ENCODE measurements at regions not wholly inside any gene's neighbourhood (a gene's known extent, or its start where the extent isn't known, plus 50 kb on each side); places are given as distances from the start of the nearest gene placed in this dataset.

GRCh38 chr3:22748453-22749045 lies 454.6 kb upstream of the UBE2E2 start:
- H3K4me3 Mint-ChIP-seq: no peak overlapping the region
- H3K9me3 Mint-ChIP-seq: peaks cover 21% of the 10 kb centered on the region; the same call in 1 of the 2 replicates
- ChIA-PET POLR2A (no interaction called here), CTCF (no interaction called here)
- DNase-seq (ENCODE audit: low spot score): no peak
- no peaks in the 10 kb centered on the region for H3K27me3 Mint-ChIP-seq (ENCODE audit: low read depth)
- TF ChIP-seq, protein P1, sequence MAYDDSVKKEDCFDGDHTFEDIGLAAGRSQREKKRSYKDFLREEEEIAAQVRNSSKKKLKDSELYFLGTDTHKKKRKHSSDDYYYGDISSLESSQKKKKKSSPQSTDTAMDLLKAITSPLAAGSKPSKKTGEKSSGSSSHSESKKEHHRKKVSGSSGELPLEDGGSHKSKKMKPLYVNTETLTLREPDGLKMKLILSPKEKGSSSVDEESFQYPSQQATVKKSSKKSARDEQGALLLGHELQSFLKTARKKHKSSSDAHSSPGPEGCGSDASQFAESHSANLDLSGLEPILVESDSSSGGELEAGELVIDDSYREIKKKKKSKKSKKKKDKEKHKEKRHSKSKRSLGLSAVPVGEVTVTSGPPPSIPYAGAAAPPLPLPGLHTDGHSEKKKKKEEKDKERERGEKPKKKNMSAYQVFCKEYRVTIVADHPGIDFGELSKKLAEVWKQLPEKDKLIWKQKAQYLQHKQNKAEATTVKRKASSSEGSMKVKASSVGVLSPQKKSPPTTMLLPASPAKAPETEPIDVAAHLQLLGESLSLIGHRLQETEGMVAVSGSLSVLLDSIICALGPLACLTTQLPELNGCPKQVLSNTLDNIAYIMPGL (CRISPR knock-in tag; IDR thresholded peaks at IDR 0.05): no peak
- TF ChIP-seq PRRX2 (CRISPR knock-in tag; IDR thresholded peaks at IDR 0.05) (no peak), RELA (CRISPR knock-in tag; IDR thresholded peaks at IDR 0.05; ENCODE audit: borderline replicate concordance) (no peak), TEAD4 (CRISPR knock-in tag; IDR thresholded peaks at IDR 0.05) (no peak), NFATC4 (CRISPR knock-in tag; IDR thresholded peaks at IDR 0.05) (no peak), USF2 (CRISPR knock-in tag; IDR thresholded peaks at IDR 0.05) (no peak), ELF4 (CRISPR knock-in tag; IDR thresholded peaks at IDR 0.05; ENCODE audit: low read depth) (no peak), SMAD4 (CRISPR knock-in tag; IDR thresholded peaks at IDR 0.05) (no peak), ETV6 (CRISPR knock-in tag; IDR thresholded peaks at IDR 0.05) (no peak), ZNF416 (CRISPR knock-in tag; IDR thresholded peaks at IDR 0.05) (no peak), NR2C2 (CRISPR knock-in tag; IDR thresholded peaks at IDR 0.05) (no peak), ATF2 (CRISPR knock-in tag; IDR thresholded peaks at IDR 0.05; ENCODE audit: borderline replicate concordance, low read depth) (no peak)
- TF ChIP-seq, protein P2, sequence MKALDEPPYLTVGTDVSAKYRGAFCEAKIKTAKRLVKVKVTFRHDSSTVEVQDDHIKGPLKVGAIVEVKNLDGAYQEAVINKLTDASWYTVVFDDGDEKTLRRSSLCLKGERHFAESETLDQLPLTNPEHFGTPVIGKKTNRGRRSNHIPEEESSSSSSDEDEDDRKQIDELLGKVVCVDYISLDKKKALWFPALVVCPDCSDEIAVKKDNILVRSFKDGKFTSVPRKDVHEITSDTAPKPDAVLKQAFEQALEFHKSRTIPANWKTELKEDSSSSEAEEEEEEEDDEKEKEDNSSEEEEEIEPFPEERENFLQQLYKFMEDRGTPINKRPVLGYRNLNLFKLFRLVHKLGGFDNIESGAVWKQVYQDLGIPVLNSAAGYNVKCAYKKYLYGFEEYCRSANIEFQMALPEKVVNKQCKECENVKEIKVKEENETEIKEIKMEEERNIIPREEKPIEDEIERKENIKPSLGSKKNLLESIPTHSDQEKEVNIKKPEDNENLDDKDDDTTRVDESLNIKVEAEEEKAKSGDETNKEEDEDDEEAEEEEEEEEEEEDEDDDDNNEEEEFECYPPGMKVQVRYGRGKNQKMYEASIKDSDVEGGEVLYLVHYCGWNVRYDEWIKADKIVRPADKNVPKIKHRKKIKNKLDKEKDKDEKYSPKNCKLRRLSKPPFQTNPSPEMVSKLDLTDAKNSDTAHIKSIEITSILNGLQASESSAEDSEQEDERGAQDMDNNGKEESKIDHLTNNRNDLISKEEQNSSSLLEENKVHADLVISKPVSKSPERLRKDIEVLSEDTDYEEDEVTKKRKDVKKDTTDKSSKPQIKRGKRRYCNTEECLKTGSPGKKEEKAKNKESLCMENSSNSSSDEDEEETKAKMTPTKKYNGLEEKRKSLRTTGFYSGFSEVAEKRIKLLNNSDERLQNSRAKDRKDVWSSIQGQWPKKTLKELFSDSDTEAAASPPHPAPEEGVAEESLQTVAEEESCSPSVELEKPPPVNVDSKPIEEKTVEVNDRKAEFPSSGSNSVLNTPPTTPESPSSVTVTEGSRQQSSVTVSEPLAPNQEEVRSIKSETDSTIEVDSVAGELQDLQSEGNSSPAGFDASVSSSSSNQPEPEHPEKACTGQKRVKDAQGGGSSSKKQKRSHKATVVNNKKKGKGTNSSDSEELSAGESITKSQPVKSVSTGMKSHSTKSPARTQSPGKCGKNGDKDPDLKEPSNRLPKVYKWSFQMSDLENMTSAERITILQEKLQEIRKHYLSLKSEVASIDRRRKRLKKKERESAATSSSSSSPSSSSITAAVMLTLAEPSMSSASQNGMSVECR (CRISPR knock-in tag; IDR thresholded peaks at IDR 0.05; ENCODE audit: borderline replicate concordance): no peak
- TF ChIP-seq, protein P3, sequence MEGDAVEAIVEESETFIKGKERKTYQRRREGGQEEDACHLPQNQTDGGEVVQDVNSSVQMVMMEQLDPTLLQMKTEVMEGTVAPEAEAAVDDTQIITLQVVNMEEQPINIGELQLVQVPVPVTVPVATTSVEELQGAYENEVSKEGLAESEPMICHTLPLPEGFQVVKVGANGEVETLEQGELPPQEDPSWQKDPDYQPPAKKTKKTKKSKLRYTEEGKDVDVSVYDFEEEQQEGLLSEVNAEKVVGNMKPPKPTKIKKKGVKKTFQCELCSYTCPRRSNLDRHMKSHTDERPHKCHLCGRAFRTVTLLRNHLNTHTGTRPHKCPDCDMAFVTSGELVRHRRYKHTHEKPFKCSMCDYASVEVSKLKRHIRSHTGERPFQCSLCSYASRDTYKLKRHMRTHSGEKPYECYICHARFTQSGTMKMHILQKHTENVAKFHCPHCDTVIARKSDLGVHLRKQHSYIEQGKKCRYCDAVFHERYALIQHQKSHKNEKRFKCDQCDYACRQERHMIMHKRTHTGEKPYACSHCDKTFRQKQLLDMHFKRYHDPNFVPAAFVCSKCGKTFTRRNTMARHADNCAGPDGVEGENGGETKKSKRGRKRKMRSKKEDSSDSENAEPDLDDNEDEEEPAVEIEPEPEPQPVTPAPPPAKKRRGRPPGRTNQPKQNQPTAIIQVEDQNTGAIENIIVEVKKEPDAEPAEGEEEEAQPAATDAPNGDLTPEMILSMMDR (IDR thresholded peaks at IDR 0.05): no peak
- TF ChIP-seq, protein P4, sequence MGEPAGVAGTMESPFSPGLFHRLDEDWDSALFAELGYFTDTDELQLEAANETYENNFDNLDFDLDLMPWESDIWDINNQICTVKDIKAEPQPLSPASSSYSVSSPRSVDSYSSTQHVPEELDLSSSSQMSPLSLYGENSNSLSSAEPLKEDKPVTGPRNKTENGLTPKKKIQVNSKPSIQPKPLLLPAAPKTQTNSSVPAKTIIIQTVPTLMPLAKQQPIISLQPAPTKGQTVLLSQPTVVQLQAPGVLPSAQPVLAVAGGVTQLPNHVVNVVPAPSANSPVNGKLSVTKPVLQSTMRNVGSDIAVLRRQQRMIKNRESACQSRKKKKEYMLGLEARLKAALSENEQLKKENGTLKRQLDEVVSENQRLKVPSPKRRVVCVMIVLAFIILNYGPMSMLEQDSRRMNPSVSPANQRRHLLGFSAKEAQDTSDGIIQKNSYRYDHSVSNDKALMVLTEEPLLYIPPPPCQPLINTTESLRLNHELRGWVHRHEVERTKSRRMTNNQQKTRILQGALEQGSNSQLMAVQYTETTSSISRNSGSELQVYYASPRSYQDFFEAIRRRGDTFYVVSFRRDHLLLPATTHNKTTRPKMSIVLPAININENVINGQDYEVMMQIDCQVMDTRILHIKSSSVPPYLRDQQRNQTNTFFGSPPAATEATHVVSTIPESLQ (CRISPR knock-in tag; IDR thresholded peaks at IDR 0.05): no peak
- TF ChIP-seq, protein P5, sequence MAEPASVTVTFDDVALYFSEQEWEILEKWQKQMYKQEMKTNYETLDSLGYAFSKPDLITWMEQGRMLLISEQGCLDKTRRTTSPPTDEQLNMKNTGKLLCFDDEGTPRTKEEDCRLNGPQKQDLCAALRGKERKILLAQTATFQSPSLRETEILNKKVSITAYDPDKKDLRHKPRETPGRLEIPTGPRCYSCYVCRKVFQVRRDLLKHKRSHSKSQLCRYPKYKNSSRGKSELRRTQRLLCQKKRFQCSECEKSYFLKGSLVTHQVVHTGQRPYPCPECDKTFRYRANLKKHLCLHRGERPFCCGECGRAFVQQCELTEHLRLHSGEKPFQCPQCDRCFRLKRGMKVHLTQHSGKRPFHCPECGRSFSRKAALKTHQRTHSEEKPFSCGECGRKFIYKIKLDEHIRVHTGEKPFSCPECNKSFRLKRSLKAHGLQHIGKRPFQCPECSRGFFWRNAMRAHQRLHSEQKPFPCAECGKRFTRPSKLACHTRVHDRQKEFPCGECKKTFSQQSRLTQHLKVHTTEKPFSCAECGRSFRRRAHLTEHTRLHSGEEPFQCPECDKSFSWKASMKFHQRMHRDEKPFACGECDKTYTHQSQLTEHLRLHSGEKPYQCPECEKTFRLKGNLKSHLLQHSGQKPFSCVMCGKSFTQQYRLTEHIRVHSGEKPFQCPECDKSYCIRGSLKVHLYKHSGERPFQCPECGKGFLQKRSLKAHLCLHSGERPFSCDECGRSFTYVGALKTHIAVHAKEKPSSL (CRISPR knock-in tag; conservative IDR thresholded peaks at IDR 0.05): no peak
- ATAC-seq: no peak
- no peaks in the 10 kb centered on the region for H3K36me3 Mint-ChIP-seq
- H3K27ac Mint-ChIP-seq: no peak overlapping the region
- H3K4me1 Mint-ChIP-seq: peaks cover 6% of the 10 kb centered on the region

Data from WTC11 (cell line).